ENCODE measurements at regions not wholly inside any gene's neighbourhood (a gene's known extent, or its start where the extent isn't known, plus 50 kb on each side); places are given as distances from the start of the nearest gene placed in this dataset.

DNA sequence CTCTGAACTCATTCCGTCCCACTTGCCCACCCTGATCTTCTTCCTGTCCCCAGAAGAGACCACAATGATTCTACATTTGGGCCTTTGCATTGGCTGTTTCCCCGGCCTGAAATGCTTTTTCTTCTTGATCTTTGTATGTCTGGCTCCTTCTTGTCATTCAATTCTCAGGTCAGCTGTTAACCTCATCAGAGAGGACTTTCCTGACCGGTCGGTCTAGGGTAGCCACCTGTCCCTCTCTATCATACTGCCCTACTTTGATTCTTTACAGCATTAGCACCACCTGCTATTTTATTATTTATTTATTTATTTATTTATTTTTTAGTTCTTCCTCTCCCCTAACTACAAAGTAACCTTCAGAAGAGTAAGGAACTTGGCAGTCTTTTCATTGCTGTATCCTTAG, 84.3 kb downstream of the DYRK2 start:
- TF ChIP-seq, protein P1, sequence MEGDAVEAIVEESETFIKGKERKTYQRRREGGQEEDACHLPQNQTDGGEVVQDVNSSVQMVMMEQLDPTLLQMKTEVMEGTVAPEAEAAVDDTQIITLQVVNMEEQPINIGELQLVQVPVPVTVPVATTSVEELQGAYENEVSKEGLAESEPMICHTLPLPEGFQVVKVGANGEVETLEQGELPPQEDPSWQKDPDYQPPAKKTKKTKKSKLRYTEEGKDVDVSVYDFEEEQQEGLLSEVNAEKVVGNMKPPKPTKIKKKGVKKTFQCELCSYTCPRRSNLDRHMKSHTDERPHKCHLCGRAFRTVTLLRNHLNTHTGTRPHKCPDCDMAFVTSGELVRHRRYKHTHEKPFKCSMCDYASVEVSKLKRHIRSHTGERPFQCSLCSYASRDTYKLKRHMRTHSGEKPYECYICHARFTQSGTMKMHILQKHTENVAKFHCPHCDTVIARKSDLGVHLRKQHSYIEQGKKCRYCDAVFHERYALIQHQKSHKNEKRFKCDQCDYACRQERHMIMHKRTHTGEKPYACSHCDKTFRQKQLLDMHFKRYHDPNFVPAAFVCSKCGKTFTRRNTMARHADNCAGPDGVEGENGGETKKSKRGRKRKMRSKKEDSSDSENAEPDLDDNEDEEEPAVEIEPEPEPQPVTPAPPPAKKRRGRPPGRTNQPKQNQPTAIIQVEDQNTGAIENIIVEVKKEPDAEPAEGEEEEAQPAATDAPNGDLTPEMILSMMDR (IDR thresholded peaks at IDR 0.05; ENCODE audit: insufficient read depth, low read depth, low read length, missing control alignments): no peak
- DNase-seq (ENCODE audit: low read depth): no peak
- H3K4me3 ChIP-seq (ENCODE audit: low read depth, low read length): no peak overlapping the region

DNA sequence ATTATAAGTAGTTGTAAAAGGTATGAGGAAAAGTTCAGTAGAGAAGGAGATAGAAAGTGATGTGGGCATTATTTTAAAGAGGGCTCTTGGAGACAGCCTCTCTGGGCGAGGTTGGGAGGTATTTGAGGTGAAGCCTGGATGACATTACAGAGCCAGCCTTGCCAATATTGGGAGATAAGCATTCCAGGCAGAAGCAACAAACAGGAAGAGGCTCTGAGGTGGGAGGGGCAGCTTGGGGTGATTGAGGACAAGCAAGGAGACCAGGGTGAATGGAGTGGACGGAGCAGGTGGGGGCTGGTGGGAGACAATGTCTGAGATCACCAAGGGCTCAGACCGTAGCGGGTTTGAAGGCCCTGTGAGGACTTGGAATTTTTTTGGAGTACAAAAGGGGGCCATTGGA, 87.3 kb downstream of the DYRK2 start:
- DNase-seq (ENCODE audit: low read depth): no peak
- TF ChIP-seq, protein P1 (IDR thresholded peaks at IDR 0.05; ENCODE audit: insufficient read depth, low read depth, low read length, missing control alignments): no peak
- H3K4me3 ChIP-seq (ENCODE audit: low read depth, low read length): no peak overlapping the region

DNA sequence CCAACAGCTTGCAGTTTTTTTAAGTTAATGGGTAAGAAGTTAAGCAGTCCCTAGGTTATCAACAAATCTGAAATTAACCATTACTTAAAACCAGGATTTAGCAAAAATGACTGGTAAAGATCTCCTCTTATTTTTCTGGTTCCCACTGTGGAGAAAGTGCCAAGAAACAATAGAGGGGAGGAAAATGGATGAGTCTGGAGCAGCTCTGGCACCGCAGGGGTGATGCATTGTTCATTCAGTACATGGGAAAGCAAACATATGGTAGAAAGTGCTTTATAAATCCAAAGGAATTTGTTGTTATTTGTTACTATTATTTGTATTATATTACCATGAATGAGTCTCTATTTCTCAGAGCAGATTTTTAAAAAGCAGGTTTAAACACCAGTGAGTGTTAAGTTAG, 92.2 kb downstream of the DYRK2 start:
- no peak overlapping the region for H3K4me3 ChIP-seq (ENCODE audit: low read depth, low read length)
- TF ChIP-seq, protein P1 (IDR thresholded peaks at IDR 0.05; ENCODE audit: insufficient read depth, low read depth, low read length, missing control alignments): no peak
- DNase-seq (ENCODE audit: low read depth): no peak

DNA sequence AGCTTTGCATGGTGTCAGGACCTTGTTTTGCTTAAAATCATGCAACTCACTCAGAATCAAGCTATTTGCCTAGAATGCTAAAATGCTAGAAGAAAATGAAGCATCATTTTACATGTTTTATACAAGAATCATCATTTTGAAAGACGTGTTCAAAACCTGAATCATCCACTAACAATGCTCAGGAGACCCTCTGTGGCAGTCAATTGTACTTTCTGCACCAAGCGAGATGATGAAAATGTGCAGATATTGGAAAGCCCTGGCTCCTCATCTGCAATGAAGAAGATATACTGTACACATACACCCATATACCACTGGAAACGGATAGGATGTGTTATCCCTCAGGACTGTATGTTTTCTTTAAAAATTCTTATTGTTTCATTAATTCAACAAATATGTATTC, 92.7 kb downstream of the DYRK2 start:
- DNase-seq (ENCODE audit: low read depth): no peak
- TF ChIP-seq, protein P1 (IDR thresholded peaks at IDR 0.05; ENCODE audit: insufficient read depth, low read depth, low read length, missing control alignments): no peak
- no peak overlapping the region for H3K4me3 ChIP-seq (ENCODE audit: low read depth, low read length)

DNA sequence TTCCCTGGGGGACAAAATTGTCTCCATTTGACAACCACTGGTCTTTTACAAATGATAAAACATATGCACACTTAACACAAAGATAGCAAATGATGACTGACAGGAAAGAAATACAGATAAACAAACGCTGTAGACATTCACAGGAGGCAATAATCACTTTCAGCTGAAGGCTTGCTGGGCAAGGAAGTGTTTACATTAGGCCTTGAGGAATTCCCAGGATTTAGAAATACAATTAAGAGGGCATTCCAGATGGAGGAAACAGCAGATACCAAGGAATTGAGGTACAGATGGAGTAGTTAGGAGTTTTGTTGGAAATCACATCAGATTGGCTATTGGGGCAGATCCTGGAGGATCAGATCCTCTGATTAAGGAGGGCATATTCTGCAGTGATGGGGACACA, 93.9 kb downstream of the DYRK2 start:
- H3K4me3 ChIP-seq (ENCODE audit: low read depth, low read length): no peak overlapping the region
- no peak for DNase-seq (ENCODE audit: low read depth)
- TF ChIP-seq, protein P1 (IDR thresholded peaks at IDR 0.05; ENCODE audit: insufficient read depth, low read depth, low read length, missing control alignments): no peak

DNA sequence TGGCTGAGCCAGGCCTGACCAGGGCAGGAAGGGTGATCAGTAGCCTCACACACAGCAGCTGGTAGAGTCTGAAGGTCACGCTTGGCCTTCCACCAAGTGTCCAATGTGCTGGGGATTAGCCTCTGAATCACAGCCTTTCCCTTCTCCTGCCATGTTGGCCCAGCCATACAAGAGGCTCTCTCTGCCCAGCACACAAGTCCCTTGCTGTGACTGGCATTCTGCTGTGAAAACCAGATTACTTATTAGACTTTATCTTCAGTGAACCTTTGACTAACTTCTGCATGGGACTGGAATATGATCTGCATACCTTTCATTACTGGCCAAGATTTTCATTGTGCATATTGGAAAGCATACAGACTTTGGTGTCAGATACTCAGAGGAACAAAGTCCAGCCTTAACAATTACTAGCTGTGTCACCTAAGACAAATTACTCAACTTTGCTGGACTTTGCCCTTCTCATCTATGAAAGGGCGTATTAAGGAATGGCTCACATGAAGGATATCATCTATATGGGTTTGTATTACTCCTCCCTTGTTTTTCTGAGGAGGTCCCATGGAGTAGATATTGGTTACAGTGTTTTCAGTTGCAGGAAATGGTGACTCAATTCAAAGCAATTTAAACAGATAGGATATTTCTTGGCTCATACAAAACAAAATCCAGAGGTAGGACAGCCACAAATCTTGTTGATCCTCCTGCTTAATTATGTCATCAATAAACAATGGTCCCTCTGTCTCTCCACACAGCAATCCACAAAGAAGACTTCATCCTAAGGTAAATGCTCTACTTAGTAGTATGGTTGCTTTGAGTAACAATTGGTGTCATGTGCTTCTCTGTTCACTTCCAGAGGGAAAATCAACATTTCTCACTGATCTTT, 99.6 kb downstream of the DYRK2 start:
- DNase-seq (ENCODE audit: low read depth): no peak
- H3K4me3 ChIP-seq (ENCODE audit: low read depth, low read length): no peak overlapping the region
- TF ChIP-seq, protein P1 (IDR thresholded peaks at IDR 0.05; ENCODE audit: insufficient read depth, low read depth, low read length, missing control alignments): no peak

DNA sequence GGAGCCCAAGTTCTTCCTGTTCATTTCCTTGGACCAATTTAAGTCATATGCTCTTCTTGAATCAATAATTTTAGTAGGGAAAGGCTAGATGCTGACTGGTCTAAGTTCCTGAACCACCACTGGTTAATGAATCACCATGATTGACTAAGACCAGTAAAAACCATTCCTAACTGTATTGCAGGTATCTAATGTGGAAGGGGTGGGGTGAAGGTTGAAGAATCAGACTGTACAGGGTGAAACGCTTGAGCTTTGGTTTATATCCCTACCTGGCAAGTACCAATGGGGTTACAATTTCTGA, 100.1 kb downstream of the DYRK2 start:
- TF ChIP-seq, protein P1 (IDR thresholded peaks at IDR 0.05; ENCODE audit: insufficient read depth, low read depth, low read length, missing control alignments): no peak
- DNase-seq (ENCODE audit: low read depth): no peak
- no peak overlapping the region for H3K4me3 ChIP-seq (ENCODE audit: low read depth, low read length)

All from GM12865 (cell line).